Upper lobe of right lung (tissue), 1 donor: ENCODE measurements at regions not wholly inside any gene's neighbourhood (a gene's known extent, or its start where the extent isn't known, plus 50 kb on each side); places are given as distances from the start of the nearest gene placed in this dataset.
A peak's percentile ranks its signal among the peaks of the same experiment; 100 is the strongest.

Experiments
- ATAC-seq: fragments of 200-7000 bp; cut with Tn5 transposase; one replicate; pipeline ENCODE4 v1.9.1; 2020; ENCODE audit warnings: mild to moderate bottlenecking, moderate library complexity
- DNase-seq: peaks from one replicate; pipeline ENCODE4 v3.0.0-alpha.2; 2020
- H3K27ac ChIP-seq: fragments of 200-600 bp; one replicate; pipeline ENCODE4 v1.8.0; 2022
- H3K27me3 ChIP-seq: fragments of 200-600 bp; one replicate; pipeline ENCODE4 v1.8.0; 2022; ENCODE audit warnings: mild to moderate bottlenecking
- H3K36me3 ChIP-seq: fragments of 200-600 bp; one replicate; pipeline ENCODE4 v1.8.0; 2022
- H3K4me1 ChIP-seq: fragments of 200-600 bp; one replicate; pipeline ENCODE4 v1.8.0; 2022
- H3K4me3 ChIP-seq: fragments of 200-600 bp; one replicate; pipeline ENCODE4 v1.8.0; 2022; ENCODE audit warnings: mild to moderate bottlenecking
- H3K9me3 ChIP-seq: fragments of 200-600 bp; one replicate; pipeline ENCODE4 v1.8.0; 2022
- CTCF ChIP-seq: fragments of 200-600 bp; IDR thresholded peaks from one replicate; pipeline ENCODE4 v1.8.0; 2022; ENCODE audit warnings: antibody characterized with exemption
- intact Hi-C: fragments of 100-400 bp; cut with DNase I; formaldehyde crosslinking; loops from one replicate; pipeline ENCODE4 v1.11.0; 2022
- donor health status: DM: no; HTN: yes; CAD: no; lungs with severe emphysema.

- no peak for TF ChIP-seq CTCF
These were observed 84.4 kb upstream of the TWIST2 start for GRCh38 chr2:238763471-238763995.

GRCh38 chr2:238765590-238765989, 82.3 kb upstream of the TWIST2 start:
- intact Hi-C loops: no loop called here

More at GRCh38 chr2:238763471-238763995, 84.4 kb upstream of the TWIST2 start:
- intact Hi-C loops: no loop called here
- Histone ChIP-seq H3K27me3 (no peaks in the 10 kb centered on the region), H3K27ac (no peak overlapping the region), H3K4me1 (no peaks in the 10 kb centered on the region), H3K4me3 (no peak overlapping the region), H3K9me3 (no peaks in the 10 kb centered on the region), H3K36me3 (no peaks in the 10 kb centered on the region)
- DNase-seq (no peak), ATAC-seq (no peak)

GRCh38 chr2:238771218-238771617, 76.7 kb upstream of the TWIST2 start:
- intact Hi-C loops: no loop called here
- no peak for TF ChIP-seq CTCF
- no peaks in the 10 kb centered on the region for H3K36me3 ChIP-seq
- no peaks in the 10 kb centered on the region for H3K9me3 ChIP-seq
- H3K27me3 ChIP-seq: peaks cover 20% of the 10 kb centered on the region
- no peak overlapping the region for H3K4me3 ChIP-seq
- DNase-seq (no peak), ATAC-seq (no peak)
- no peak overlapping the region for H3K27ac ChIP-seq
- no peaks in the 10 kb centered on the region for H3K4me1 ChIP-seq

More at GRCh38 chr2:238765590-238765989, 82.3 kb upstream of the TWIST2 start:
- Histone ChIP-seq H3K4me1 (no peaks in the 10 kb centered on the region), H3K27me3 (peaks cover 4% of the 10 kb centered on the region), H3K36me3 (no peaks in the 10 kb centered on the region), H3K9me3 (no peaks in the 10 kb centered on the region), H3K27ac (no peak overlapping the region), H3K4me3 (no peak overlapping the region)
- TF ChIP-seq CTCF: no peak
- ATAC-seq (peak; percentile 16), DNase-seq (no peak)

GRCh38 chr2:238771639-238772038, 76.2 kb upstream of the TWIST2 start:
- ATAC-seq (no peak), DNase-seq (no peak)
- no peak for TF ChIP-seq CTCF
- intact Hi-C loops: no loop called here
- Histone ChIP-seq H3K27ac (no peak overlapping the region), H3K36me3 (no peaks in the 10 kb centered on the region), H3K9me3 (no peaks in the 10 kb centered on the region), H3K4me3 (no peak overlapping the region), H3K27me3 (peaks cover 20% of the 10 kb centered on the region), H3K4me1 (no peaks in the 10 kb centered on the region)

- DNase-seq (no peak), ATAC-seq (peak; percentile 24)
- Histone ChIP-seq H3K4me3 (no peak overlapping the region), H3K9me3 (no peaks in the 10 kb centered on the region), H3K36me3 (no peaks in the 10 kb centered on the region), H3K27me3 (peaks cover 20% of the 10 kb centered on the region), H3K27ac (no peak overlapping the region), H3K4me1 (no peaks in the 10 kb centered on the region)
- TF ChIP-seq CTCF: no peak
- intact Hi-C loops: no loop called here
These were observed 75.1 kb upstream of the TWIST2 start for GRCh38 chr2:238772635-238773297.
